ENCODE measurements at regions not wholly inside any gene's neighbourhood (a gene's known extent, or its start where the extent isn't known, plus 50 kb on each side); places are given as distances from the start of the nearest gene placed in this dataset.

GRCh38 chr20:51183451-51183850, 160.5 kb upstream of the KCNG1 start:
- intact Hi-C loops (cut with DNase I; ENCODE audit: low total_unique reads) = no loop called here
- no peak for DNase-seq
- Histone ChIP-seq H3K4me3 (no peak overlapping the region), H3K4me1 (peaks cover 5% of the 10 kb centered on the region), H3K27me3 (no peaks in the 10 kb centered on the region), H3K36me3 (ENCODE audit: low read depth, missing control alignments) (no peaks in the 10 kb centered on the region), H3K27ac (no peak overlapping the region), H3K9me3 (no peaks in the 10 kb centered on the region)
- TF ChIP-seq, protein P1, sequence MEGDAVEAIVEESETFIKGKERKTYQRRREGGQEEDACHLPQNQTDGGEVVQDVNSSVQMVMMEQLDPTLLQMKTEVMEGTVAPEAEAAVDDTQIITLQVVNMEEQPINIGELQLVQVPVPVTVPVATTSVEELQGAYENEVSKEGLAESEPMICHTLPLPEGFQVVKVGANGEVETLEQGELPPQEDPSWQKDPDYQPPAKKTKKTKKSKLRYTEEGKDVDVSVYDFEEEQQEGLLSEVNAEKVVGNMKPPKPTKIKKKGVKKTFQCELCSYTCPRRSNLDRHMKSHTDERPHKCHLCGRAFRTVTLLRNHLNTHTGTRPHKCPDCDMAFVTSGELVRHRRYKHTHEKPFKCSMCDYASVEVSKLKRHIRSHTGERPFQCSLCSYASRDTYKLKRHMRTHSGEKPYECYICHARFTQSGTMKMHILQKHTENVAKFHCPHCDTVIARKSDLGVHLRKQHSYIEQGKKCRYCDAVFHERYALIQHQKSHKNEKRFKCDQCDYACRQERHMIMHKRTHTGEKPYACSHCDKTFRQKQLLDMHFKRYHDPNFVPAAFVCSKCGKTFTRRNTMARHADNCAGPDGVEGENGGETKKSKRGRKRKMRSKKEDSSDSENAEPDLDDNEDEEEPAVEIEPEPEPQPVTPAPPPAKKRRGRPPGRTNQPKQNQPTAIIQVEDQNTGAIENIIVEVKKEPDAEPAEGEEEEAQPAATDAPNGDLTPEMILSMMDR (IDR thresholded peaks at IDR 0.05) = no peak
- no peak for TF ChIP-seq POLR2A (IDR thresholded peaks at IDR 0.05)
- WGBS, 2 donors = 90 to 98% methylated on average over 1 of the region's 1 CpG

GRCh38 chr20:51182571-51182970, 159.7 kb upstream of the KCNG1 start:
- intact Hi-C loops (cut with DNase I; ENCODE audit: low total_unique reads) = no loop called here
- H3K27ac ChIP-seq = no peak overlapping the region
- H3K36me3 ChIP-seq (ENCODE audit: low read depth, missing control alignments) = no peaks in the 10 kb centered on the region
- 82 to 88% methylated on average over 6 of the region's 6 CpGs for WGBS, 2 donors
- DNase-seq = no peak
- TF ChIP-seq, protein P1 (IDR thresholded peaks at IDR 0.05) = no peak
- TF ChIP-seq POLR2A (IDR thresholded peaks at IDR 0.05) = no peak
- H3K4me3 ChIP-seq = no peak overlapping the region
- H3K9me3 ChIP-seq = no peaks in the 10 kb centered on the region
- peaks cover 5% of the 10 kb centered on the region for H3K4me1 ChIP-seq
- H3K27me3 ChIP-seq = no peaks in the 10 kb centered on the region

- H3K4me3 ChIP-seq = no peak overlapping the region
- WGBS, 2 donors = 60 to 64% methylated on average over 3 of the region's 3 CpGs
- H3K27me3 ChIP-seq = no peaks in the 10 kb centered on the region
- no peak for TF ChIP-seq POLR2A (IDR thresholded peaks at IDR 0.05)
- TF ChIP-seq, protein P1 (IDR thresholded peaks at IDR 0.05) = no peak
- no peak overlapping the region for H3K27ac ChIP-seq
- H3K9me3 ChIP-seq = no peaks in the 10 kb centered on the region
- peaks cover 4% of the 10 kb centered on the region for H3K4me1 ChIP-seq
- no peaks in the 10 kb centered on the region for H3K36me3 ChIP-seq (ENCODE audit: low read depth, missing control alignments)
- DNase-seq = peak; percentile 81
- intact Hi-C loops (cut with DNase I; ENCODE audit: low total_unique reads) = no loop called here
Measured at GRCh38 chr20:51178153-51178552, 155.2 kb upstream of the KCNG1 start.

DNA sequence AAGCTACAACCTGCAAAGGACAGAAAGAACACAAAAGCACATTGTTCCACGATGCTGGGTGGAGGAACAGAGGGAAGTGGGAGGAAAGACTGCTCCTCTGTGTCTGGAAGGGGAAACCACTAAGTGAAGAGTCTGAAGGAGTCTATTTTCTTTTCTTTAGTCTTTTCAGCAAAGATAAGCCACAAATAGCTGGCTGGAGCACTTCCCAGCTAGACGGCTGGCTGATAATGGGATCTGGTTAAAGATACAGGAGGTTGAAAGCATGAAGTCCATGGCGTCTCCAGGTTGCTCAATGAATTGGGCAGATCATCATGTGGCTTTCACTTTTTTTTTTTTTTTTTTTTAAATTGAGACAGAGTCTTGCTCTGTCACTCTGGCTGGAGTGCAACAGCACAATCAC, 154.0 kb upstream of the KCNG1 start:
- 21 to 39% methylated on average over 3 of the region's 3 CpGs for WGBS, 2 donors

DNA sequence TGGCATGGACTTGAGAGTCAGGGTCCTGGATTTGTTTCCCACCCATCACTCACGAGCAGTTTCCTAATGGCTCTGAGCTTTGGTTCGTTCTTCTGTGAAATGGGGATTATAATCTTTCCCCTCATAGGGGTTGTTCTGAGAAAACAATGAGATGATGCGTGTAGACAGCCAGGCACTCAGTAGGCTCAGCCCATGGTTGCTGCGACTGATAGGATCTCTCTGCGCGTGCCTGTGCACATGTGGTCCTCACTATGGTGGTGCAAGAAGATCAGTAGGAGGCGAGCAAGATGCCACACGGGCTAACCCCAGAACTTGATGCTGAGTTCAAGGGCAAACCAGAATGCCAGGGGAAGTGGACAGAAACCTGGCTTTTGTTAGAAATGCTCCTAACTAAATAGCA, 153.5 kb upstream of the KCNG1 start:
- Histone ChIP-seq H3K4me3 (no peak overlapping the region), H3K36me3 (ENCODE audit: low read depth, missing control alignments) (no peaks in the 10 kb centered on the region), H3K4me1 (peaks cover 4% of the 10 kb centered on the region), H3K27me3 (no peaks in the 10 kb centered on the region), H3K9me3 (no peaks in the 10 kb centered on the region), H3K27ac (no peak overlapping the region)
- DNase-seq = peak; percentile 27
- TF ChIP-seq, protein P1 (IDR thresholded peaks at IDR 0.05) = no peak
- TF ChIP-seq POLR2A (IDR thresholded peaks at IDR 0.05) = no peak
- intact Hi-C loops (cut with DNase I; ENCODE audit: low total_unique reads) = no loop called here
- WGBS, 2 donors = 61 to 72% methylated on average over 8 of the region's 8 CpGs

More for the DNA sequence above, 154.0 kb upstream of the KCNG1 start:
- Histone ChIP-seq H3K36me3 (ENCODE audit: low read depth, missing control alignments) (no peaks in the 10 kb centered on the region), H3K4me3 (no peak overlapping the region), H3K4me1 (peaks cover 4% of the 10 kb centered on the region), H3K27me3 (no peaks in the 10 kb centered on the region), H3K27ac (no peak overlapping the region), H3K9me3 (no peaks in the 10 kb centered on the region)
- intact Hi-C loops (cut with DNase I; ENCODE audit: low total_unique reads) = no loop called here
- peak; percentile 80 for DNase-seq
- TF ChIP-seq, protein P1 (IDR thresholded peaks at IDR 0.05) = no peak
